Smooth muscle cell of the brain vasculature (primary cell): ENCODE measurements at regions not wholly inside any gene's neighbourhood (a gene's known extent, or its start where the extent isn't known, plus 50 kb on each side); places are given as distances from the start of the nearest gene placed in this dataset.

Experiments
- DNase-seq: peaks from one replicate; pipeline ENCODE4 v3.0.0-alpha.2; 2012; ENCODE audit warnings: low read depth, low spot score

DNA sequence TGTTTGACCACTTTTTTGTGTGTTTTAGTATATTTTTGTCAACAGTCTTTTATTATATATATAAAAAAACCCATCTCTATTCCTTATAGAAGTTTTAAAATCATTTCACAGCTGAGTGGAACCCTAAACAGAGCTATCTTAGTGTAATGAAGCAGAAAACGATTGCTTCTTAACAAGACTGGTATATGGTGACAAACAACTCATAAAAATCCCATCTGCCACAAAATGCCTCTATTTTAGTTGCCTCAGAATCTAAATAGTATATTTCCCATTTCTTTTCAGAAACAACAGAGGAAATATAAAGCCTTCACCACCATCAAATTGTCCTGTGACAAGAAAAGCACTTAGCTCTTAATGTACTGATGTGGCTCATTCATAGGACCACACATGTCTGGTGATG lies 322.4 kb downstream of the ATP23 start:
- no peak for DNase-seq

DNA sequence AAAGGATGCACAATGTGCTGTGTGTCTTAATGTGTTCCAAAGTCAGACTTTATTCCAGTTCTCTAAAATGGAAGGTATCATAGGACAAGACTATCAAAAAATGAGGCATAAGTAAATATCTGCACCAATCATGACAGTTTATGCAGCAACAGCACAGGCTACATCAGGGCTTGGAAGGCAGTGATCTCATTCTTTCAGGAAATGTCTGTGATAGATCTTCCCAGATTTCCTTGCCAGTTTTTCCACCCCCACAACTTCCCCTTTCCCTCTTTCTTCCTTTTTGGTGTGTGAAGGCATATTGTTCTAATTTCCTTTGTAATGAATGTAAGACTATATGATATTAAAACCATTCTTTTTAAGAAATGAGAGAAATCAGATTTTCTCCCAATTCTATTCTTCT lies 326.7 kb downstream of the ATP23 start:
- DNase-seq, result no peak

DNA sequence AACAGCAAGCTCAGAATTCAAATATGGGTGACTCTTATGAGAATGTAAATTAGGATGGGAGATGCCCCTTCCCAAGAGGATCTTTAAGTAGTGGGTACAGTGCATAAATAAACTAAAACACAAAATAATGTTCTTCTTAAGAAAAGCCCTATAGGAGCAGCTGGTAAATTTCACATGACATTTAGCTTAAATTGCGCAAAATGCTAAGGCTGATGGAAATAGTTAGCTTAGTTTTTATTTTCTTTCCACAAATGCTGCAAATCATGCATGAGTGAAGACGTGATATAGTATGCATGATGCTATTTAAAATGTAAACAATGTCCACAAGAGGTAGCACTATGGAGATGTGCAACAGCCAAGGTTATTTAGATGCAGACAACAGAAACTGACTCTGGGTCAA lies 328.1 kb downstream of the ATP23 start:
- no peak for DNase-seq

DNA sequence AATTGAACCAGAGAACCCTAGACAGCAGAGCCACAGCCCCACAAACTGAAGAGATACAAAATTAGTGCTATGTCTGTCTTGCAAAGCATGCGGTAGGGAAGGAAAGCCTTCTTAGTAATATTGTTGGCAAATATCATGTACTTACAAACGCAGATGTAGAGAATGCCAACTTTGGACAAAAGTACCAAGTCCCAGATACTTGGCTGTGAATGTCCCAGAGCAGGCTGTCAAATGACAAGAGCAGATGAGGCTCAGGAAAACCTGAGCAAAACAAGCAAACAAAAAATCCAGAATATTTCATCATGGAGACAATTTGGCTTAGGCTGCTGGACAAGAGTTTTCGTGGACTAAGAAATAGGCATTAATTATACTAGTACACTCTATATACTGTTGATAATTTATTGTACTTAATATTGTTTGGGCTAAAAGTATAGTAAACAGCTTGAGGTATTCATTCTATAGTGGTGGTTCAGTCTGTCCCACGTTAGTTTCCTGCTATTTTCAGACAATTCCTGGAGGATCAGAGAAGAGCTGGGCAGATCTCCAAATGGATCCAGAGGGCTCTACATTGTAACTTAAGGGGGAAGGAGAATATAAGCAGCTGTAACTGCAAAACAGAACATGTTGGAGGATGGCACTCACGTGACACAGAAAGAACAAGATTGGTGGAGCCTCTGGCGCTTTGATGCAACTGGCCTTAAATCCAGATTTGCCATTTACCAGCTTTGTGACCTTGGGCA lies 329.8 kb downstream of the ATP23 start:
- no peak for DNase-seq

DNA sequence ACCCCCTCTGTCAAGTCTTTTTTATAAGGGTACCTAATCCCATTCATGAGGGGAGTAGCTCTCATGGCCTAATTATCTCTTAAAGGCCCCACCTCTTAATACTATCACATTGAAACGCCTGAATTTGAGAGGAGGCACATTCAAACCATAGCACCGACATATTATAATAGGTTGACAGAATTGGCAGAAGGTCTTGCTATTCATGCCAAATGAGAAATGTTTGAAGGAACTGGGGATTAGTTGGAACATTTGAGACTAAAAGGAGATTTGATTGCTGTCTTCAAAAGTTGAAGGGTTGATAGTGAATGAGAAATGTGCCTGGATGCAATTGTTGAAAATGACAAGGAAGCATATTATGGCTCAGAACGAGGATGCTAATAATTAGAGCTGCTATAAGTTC lies 331.1 kb downstream of the ATP23 start:
- no peak for DNase-seq

DNA sequence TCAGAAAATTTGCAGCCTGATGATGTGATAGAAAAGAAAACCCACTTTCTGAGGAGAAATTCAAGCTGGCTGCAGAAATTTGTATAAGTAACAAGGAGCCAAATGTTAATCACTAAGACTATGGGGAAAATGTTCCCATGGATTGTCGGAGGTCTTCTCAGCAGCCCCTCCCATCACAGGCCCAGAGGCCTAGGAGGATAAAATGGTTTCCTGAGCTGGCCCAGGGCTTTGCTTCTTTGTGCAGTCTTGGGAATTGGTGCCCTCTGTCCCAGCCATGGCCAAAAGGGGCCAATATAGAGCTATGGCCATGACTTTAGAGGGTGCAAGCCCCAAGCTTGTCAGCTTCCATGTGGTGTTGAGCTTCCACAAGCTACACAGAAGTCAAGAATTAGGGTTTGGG lies 335.9 kb downstream of the ATP23 start:
- no peak for DNase-seq

DNA sequence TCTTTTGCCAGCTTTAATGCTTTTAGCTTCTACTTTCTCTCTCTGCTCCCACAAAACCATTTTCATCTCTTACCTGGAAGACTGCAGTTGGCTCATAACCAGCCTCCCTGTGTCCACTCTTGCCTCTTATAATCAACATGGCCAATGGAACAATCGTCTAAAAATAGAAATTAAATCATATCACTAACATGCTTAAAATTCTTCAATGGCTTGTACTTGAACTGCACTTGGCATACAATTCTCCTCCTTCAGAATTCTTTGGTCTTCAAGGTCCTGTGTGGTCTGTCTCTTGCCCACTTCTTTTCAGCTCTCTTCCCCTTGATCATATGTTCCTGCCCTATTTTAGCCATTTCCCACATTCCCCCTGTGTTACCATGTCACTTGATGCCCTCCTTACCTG lies 342.2 kb downstream of the ATP23 start:
- no peak for DNase-seq

DNA sequence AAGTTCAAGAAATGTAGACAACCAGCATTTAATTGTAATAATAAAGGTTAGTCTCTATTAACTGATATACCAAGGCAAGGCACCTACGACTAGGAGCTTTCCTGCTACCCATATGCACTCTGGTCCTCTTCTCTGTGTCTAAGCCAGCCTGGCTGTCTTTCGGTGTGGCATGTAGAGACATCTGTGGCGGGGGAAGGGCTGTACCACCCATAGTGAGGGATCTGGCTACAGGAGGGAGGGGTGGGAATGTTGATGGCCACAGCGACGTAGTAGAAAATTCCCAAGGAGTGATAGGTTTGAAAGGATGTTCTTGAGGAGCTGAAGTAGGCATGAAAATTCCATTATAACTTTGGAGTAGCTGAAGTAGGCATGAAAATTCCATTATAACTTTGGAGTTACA lies 344.2 kb downstream of the ATP23 start:
- no peak for DNase-seq

DNA sequence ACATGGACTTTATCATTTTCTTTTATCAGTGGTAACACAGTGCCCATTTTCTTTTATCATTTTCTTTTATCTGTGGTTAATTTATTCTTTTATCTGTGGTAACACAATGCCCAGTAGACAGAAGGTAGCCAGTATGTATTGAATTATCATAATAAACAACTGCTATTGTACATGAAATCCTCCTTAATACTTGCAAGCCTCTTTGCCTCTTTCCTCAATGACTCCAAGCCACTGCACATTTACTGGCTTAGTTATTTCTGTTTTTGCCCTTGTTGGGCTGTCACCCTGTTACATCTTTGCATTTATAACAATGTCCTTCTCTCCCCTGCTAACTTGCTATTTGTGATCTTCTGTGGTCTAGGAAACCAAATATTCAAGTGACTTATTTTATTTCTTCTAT lies 345.0 kb downstream of the ATP23 start:
- DNase-seq, result no peak

DNA sequence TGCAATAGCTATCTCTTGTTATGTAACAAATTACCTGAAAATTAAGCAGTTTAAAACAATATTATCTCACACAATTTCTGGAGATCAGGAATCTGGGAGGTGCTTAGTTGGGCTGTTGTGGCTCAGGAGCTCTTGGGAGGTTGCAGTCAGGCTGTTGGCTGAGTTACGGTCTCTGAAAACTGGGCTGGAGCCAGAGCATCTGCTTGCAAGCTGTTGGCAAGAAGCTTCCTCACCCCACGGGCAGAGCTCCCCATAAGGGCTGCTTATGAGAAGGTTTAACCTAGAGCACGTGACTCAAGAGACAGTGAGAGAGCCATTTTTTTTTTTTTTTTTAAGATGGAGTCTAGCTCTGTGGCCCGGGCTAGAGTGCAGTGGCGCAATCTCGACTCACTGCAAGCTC lies 346.8 kb downstream of the ATP23 start:
- no peak for DNase-seq

DNA sequence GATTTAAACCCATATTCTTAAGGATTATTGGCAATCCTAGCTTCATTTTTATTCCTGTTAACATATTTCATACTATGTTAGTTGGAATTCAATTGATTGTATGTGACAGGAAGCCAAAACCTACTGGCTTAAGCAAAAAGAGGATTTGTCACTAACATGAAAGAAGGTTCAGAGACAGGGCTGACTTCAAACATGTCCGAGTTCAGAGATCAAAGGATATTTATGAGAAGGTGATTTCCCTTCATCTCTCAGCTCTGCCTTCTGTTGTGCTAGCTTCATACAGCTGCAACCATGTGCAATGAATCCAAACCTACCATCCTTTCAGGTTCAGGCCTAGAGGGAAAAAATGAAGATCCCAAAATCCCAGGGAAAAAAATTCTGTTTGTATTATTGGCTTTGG lies 349.7 kb downstream of the ATP23 start:
- no peak for DNase-seq

DNA sequence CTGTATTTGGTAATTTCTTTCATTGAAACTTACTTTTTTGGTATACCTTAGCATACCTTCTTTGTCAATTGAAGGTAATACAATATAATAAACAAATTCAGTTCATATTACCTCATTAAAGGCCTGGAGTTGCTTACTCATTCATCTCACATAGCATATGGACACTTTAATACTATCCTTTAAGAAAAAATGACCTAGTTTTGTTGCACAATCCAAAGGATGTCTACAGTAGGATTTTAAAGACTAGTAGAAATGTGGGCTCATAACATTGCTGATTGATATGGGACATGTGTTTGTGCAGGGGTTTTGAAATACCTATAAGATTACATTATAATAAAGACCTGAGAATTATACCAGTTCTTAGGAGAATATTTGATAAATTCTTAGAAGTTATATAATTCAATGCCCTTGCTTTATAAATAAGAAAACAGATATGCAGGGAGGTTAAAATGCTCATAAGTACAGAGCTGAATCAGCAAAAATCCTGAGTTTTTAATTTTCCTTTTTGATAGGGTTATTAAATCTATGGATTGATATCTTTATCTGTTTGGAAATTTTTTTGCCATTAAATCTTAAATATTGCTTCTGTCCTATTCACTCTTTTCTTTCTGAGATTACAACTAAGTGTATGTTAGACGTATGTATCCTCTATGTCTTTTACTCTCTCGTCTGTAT lies 352.1 kb downstream of the ATP23 start:
- no peak for DNase-seq

DNA sequence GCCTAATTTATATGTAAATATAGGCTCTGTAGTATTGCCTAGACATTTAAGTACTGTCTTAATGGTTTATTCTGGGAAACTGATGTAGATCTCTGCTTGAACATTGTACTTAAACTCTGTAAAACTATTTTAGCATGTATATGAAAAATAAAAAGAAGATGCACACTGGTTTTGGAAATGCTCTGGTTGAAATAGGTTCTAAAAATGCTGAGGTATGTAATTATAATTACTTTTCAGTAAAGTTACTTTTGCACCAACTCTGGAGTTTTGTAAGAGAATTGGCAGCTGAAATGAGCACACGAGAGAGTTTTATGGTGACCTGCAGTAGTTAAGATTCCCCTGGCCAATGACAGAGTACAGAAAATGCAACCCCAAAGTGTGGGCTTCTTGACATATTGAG lies 353.9 kb downstream of the ATP23 start:
- no peak for DNase-seq

DNA sequence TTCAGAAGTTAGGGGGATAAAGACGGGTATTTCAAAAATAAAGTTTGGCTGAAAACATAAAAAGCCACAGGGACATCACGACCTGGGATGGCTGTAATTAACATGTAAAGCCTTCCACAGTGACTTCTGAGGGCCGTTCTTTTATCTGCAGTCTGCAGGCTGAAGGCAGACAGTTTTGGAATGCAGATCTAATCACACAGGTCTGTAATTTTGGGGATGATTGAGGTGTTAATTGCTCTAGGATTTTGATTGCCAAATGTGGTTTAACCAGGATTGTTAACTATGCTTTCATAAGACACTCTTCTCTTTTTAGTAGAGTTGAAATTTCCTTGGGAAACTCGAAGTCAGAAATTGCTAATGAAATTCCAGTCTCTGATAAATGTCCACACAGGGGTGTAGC lies 355.5 kb downstream of the ATP23 start:
- no peak for DNase-seq

DNA sequence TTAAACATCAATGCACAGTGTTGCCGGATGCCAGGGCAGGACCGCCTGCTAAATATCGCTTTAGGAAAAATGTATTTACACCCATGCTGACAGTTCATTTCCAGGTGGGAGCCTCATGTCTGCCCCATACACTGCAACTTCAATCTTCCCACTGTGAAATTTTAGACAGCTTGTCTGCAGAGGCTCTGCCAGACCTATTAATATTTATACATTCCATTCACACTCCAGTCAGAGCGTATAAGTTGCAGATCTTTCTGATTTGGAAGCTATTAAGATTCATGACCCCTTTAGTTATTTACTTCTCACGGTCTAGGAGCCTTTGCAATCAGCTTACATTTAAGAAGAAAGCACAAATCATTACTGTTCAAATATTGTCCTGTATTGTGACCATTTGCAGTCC lies 357.4 kb downstream of the ATP23 start:
- DNase-seq, result no peak

DNA sequence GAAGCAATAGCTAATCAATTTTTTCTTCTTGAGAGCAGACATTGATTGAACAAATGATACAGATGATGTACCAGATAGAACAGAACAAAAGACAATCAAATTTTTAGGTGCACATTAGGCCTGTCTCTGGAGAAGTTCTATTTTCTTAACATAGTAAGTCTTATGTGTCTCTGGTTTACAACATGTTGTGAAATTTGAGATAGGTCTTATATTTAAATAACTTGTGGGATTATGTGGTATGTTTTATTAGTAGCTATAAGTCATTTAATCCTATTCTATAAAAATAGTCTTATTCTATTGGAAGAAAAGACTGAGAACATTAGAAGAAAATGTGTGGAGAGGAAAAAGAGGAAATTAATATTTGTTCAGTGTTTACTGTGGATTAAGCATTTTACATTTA lies 358.0 kb downstream of the ATP23 start:
- no peak for DNase-seq

DNA sequence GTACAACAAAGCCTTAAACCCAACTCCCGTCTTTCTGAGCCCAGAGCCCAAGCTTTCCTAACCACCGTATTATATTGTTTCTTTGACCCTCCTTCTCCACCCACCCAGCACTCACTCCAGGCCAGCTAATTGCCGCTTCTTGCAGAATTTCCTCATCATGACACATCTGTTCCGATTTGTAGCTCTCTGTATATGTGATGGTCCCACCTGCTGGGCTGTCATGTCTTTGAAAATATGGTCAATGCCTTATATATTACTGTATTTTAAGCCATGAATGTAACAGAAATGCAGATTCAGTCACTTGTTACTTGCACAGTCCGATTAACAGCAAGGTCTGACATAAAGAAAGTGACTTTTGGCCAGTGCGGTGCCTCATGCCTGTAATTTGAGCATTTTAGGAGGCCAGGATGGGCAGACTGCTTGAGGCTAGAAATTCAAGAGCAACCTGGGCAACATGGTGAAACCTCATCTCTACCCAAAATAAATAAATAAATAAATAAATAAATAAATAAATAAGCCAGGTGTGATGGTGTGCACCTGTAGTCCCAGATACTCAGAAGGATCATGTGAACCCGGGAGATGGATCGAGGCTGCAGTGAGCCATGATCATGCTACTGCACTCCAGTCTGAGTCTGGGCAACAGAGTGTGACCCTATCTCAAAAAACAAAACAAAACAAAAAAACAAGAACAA lies 359.8 kb downstream of the ATP23 start:
- no peak for DNase-seq

DNA sequence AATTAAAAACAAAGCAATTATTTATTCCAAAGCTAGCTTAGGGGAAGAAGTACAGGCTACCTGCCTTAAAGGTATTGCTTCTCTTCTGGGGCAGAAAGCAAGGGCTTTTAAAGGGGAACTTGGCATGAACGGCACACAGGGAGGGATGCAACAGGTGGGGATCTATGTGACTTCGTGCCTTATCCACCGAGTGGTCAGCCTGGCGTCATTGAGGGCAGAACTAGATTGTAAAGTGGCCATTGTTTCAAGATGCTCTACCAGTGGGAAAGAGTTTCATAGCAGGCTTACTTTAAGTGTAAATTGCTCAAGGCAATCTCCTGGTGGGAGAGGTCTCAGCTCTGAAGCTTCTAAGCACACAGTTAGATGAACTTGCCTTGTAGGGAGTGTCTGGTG lies 360.4 kb downstream of the ATP23 start:
- DNase-seq, result no peak

DNA sequence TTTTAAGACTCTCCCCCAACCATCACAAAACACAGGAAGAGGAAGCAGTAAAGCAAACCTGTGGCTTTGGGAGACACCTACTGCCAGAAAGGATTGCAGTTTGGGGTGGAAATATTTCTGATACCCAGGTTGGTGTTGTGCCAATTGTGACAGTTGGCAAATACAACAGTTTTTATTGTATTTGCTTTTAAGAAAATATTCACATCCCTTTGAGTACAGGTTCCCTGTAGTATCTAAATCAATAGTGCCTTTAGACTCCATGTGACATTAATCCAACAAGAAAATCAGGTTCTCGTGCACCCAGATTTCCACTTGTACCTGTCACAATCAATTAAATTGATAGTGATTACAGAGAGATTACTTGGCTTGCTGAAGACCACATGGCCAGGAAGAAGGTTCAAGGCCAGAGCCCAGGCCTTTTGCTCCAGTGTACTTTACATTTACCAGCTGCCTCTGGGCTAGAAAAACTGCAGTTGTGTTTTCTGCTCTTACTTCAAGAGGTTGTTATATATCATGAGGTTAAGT lies 361.2 kb downstream of the ATP23 start:
- no peak for DNase-seq

DNA sequence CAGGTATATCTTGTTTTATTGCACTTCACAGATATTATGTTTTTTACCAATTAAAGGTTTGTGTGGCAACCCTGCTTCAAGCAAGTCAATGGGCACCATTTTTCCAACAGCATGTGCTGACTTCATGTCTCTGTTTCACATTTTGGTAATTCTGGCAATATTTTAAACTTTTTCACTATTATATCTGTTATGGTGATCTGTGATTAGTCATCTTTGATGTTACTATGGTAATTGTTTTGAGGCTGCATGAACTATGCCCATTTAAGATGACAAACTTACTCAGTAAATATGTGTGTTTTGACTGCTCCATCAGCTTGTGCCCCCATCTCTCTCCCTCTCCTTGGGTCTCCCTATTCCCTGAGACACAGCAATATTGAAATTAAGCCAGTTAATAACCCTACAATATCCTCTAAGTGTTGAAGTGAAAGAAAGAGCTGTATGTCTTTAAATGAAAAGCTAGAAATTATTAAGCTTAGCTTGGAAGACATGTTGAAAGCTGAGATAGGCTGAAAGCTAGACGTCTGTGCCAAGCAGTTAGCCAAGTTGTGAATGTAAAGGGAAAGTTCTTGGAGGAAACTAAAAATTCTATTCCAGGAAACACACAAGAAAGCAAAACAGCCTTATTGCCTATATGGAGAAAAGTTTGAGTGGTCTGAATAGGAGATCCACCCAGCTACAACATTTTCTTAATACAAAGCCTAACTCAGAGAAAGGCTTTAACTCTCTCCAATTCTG lies 365.1 kb downstream of the ATP23 start:
- DNase-seq, result no peak

DNA sequence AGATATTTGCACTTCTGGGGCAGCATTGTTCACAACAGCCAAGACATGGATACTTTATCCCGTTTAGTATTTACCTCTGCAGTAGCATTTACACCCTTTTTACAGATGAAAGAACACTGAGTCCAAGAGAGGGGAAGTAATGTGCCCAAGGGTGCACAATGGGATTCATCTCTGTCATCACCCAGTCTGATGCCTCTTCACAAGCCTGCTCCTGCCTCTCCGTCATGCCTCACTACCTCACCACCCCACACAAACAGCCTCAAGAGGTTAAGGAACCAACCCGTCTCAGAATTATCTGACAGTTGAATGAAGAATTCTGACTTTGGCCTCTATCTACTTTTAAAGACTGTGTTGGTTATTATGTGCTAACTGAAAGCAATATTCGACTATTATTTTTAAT lies 368.4 kb downstream of the ATP23 start:
- DNase-seq, result no peak

DNA sequence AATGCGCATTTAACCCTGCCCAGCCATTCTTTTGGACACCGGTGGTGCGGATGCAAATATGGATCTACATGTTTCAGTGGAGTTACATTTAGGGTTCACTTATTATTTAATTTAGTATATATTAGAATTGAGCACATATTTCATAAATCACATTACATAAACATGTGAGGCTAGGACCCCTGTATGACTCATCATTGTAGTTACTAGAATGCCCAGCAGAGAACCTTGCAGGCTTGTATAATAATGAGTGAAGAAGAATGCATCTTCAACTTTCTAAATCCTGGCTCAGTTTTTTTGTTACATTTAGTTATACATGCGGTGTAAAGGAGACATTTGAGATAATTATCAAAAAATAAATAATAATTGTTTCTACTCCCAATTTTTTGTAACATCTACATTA lies 369.0 kb downstream of the ATP23 start:
- DNase-seq, result peak; percentile 33
